Fibroblast of villous mesenchyme (primary cell): ENCODE measurements at regions not wholly inside any gene's neighbourhood (a gene's known extent, or its start where the extent isn't known, plus 50 kb on each side); places are given as distances from the start of the nearest gene placed in this dataset.
"Not testable (repeated sequence)": the region's sequence is repeated elsewhere in the genome, so short reads cannot be mapped to it uniquely, and the experiment has no call there.

ENCODE experiments used
- DNase-seq: peaks from one replicate; pipeline ENCODE4 v3.0.0-alpha.2; 2010; ENCODE audit warnings: low read depth
- H3K4me3 ChIP-seq: 2 replicates; pipeline ENCODE4 v1.5.1; 2011; ENCODE audit warnings: low read depth, mild to moderate bottlenecking, low read length
- CTCF ChIP-seq: IDR thresholded peaks from 2 replicates; pipeline ENCODE4 v1.5.1; 2012; ENCODE audit warnings: low read depth, mild to moderate bottlenecking, low read length; ENCODE audit not compliant: insufficient read depth

- no peak for TF ChIP-seq CTCF
Measured at GRCh38 chr15:95636107-95636506, 694.4 kb upstream of the NR2F2 start.

GRCh38 chr15:95637234-95637633 is 693.3 kb upstream of the NR2F2 start:
- not testable (repeated sequence) for DNase-seq, H3K4me3 ChIP-seq

More at GRCh38 chr15:95636107-95636506, 694.4 kb upstream of the NR2F2 start:
- no peak overlapping the region for H3K4me3 ChIP-seq
- no peak for DNase-seq

DNA sequence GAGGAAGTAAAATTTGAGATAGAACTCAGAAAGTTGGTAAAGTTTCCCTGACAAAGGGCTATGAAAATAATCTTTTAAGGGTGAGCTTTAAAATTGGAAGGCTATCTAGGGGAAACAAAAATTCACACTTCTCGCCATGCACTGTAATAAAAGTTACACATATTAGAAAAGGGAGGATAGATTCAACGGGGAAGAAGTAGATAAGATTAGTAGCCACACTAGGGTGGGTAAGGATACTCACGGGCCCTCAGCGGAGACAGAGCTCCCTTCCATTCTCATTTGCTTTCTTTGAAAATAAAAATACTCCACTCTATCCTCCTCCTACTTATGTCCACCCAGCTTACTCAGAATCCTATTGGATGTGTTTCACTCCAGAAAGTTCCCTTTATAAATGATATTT is 691.3 kb upstream of the NR2F2 start:
- no peak for DNase-seq
- H3K4me3 ChIP-seq: no peak overlapping the region
- no peak for TF ChIP-seq CTCF

GRCh38 chr15:95644100-95644875 is 686.2 kb upstream of the NR2F2 start:
- H3K4me3 ChIP-seq: no peak overlapping the region
- no peak for DNase-seq
- TF ChIP-seq CTCF: no peak

DNA sequence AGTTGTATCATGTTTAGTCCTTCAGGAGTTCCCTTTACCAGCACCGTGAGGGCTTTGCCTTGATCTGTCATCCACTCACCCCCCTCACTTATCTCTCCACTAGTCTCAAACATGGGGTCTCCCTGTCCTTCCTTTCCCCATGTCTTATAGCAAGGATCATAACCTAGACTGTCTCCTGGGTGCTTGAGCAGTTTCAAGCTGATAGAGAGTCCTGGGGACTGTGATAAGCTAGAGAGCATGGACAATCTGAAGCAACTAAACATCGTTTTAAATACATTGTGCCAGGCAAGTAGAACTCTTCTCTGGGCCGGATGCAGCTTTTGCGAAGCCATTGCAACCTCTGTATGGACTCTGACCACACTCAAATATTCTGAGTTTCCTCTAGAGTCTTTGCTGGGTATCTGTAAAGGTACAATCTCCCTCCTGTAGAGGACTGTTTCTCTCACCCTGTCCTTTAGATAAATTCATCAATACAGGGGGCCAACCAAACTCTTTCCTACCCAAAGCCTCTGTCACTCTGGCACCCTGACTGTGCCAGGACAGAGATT is 684.6 kb upstream of the NR2F2 start:
- no peak overlapping the region for H3K4me3 ChIP-seq
- DNase-seq: no peak
- no peak for TF ChIP-seq CTCF

DNA sequence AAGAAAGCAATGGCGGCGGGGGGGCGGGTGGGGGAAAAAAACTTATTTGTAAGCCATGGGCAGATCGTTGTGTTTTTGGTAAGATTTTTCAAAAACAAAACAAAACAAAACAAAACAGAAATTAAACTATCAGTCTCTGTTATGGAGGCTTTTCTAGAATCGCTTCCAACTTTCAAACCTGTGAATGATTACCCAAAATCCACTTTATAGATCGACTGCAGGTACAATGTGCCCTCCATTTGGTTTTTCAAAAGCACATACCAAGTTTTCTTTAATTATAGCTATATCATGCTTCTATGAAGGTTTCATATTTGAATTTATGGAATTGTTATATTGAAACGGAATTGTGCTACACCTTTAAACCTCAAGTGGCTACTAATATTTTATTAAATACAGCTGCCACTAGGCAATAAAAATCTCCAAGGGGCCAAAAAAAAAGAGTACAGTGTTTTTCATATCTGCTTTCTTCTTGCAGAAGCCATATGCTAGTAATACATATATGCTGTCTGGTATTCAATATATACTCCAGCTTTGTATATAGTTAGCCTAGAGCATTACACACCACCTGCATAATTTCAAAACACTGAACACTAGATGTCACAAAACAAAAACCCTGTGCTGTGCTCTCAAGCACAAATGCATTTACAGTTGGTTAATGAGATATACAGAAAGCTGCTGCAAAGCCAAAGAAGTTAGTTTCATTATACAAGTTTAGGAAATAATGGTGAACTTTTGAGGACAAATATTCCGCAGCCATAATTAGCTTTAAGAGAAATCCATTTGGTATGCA is 683.8 kb upstream of the NR2F2 start:
- no peak overlapping the region for H3K4me3 ChIP-seq
- DNase-seq: no peak
- no peak for TF ChIP-seq CTCF
